Natural killer cell (primary cell): ENCODE measurements at regions not wholly inside any gene's neighbourhood (a gene's known extent, or its start where the extent isn't known, plus 50 kb on each side); places are given as distances from the start of the nearest gene placed in this dataset.

ENCODE experiments used
- ATAC-seq, 3 donors: fragments of 150-1000 bp in 2 of 3; fragments of 200-7000 bp in 1 of 3; cut with Tn5 transposase; 1 replicate in 1 of 3; 2 replicates in 2 of 3; pipeline ENCODE4 v1.10.0; 2021; ENCODE audit warnings: mild to moderate bottlenecking in 2 of 3, moderate library complexity in 2 of 3
- DNase-seq, 2 donors: peaks; one replicate each; pipeline versions ENCODE4 v3.0.0 to v3.0.0-alpha.2; 2013 to 2021; ENCODE audit warnings: mixed read lengths in 1 of 2
- H3K27ac ChIP-seq: one replicate; pipeline ENCODE4 v1.5.1; 2013; ENCODE audit warnings: mild to moderate bottlenecking, low read length
- H3K27me3 ChIP-seq: one replicate; pipeline ENCODE4 v1.6.1; 2013; ENCODE audit warnings: low read length; ENCODE audit not compliant: control insufficient read depth, insufficient read depth
- H3K36me3 ChIP-seq: one replicate; pipeline ENCODE4 v1.6.1; 2013; ENCODE audit warnings: low read length; ENCODE audit not compliant: control insufficient read depth, insufficient read depth
- H3K4me1 ChIP-seq: one replicate; pipeline ENCODE4 v1.6.1; 2013; ENCODE audit warnings: low read length; ENCODE audit not compliant: control insufficient read depth, insufficient read depth
- H3K4me3 ChIP-seq: one replicate; pipeline ENCODE4 v1.5.1; 2013; ENCODE audit warnings: low read length
- H3K9me3 ChIP-seq: one replicate; pipeline ENCODE4 v1.6.1; 2013; ENCODE audit warnings: low read length; ENCODE audit not compliant: control insufficient read depth, insufficient read depth
- H3K27ac Mint-ChIP-seq, 2 donors: one replicate each; pipeline ENCODE4 v1.8.0; 2022; ENCODE audit warnings: mild to moderate bottlenecking in 2 of 2, mixed read lengths in 2 of 2, moderate library complexity in 1 of 2
- H3K27me3 Mint-ChIP-seq, 2 donors: one replicate each; pipeline ENCODE4 v1.8.0; 2022; ENCODE audit warnings: low read depth in 2 of 2, mixed read lengths in 2 of 2
- H3K36me3 Mint-ChIP-seq: one replicate; pipeline ENCODE4 v1.8.0; 2022; ENCODE audit warnings: mixed read lengths
- H3K4me1 Mint-ChIP-seq, 2 donors: one replicate each; pipeline ENCODE4 v1.8.0; 2022; ENCODE audit warnings: mixed read lengths in 2 of 2
- H3K4me3 Mint-ChIP-seq: one replicate; pipeline ENCODE4 v1.8.0; 2022; ENCODE audit warnings: mild to moderate bottlenecking, moderate library complexity, mixed read lengths
- H3K9me3 Mint-ChIP-seq, 2 donors: one replicate each; pipeline ENCODE4 v1.8.0; 2022; ENCODE audit warnings: mixed read lengths in 2 of 2
- CTCF ChIP-seq: fragments of 200-600 bp; IDR thresholded peaks from one replicate; pipeline ENCODE4 v1.8.0; 2022; ENCODE audit warnings: antibody characterized with exemption
- WGBS: methylation state at CpG from one replicate; pipeline ENCODE4 v1.1.7; 2013; ENCODE audit warnings: missing lambda C conversion rate; ENCODE audit not compliant: insufficient coverage; 5-methylcytosine and 5-hydroxymethylcytosine counted together
- intact Hi-C: fragments of 100-400 bp; cut with micrococcal nuclease; formaldehyde crosslinking; loops from one replicate; pipeline ENCODE4 v1.14.2; 2022

GRCh38 chr22:26974034-26974433, 316.6 kb downstream of the MIAT start:
- no peak overlapping the region for H3K27ac ChIP-seq
- no peaks in the 10 kb centered on the region for H3K36me3 ChIP-seq
- no peak overlapping the region for H3K4me3 ChIP-seq
- H3K9me3 ChIP-seq: no peaks in the 10 kb centered on the region
- H3K36me3 Mint-ChIP-seq: no peaks in the 10 kb centered on the region
- ATAC-seq (no peak), DNase-seq (no peak)
- no peaks in the 10 kb centered on the region for H3K4me1 ChIP-seq
- intact Hi-C loops: no loop called here
- no peak overlapping the region for H3K27ac Mint-ChIP-seq
- H3K27me3 ChIP-seq: no peaks in the 10 kb centered on the region
- 79% methylated on average over 3 of the region's 3 CpGs for WGBS
- H3K9me3 Mint-ChIP-seq: no peaks in the 10 kb centered on the region
- H3K4me1 Mint-ChIP-seq: no peaks in the 10 kb centered on the region
- H3K4me3 Mint-ChIP-seq: no peak overlapping the region
- H3K27me3 Mint-ChIP-seq: peaks cover 0 to 3% of the 10 kb centered on the region in 2 donors
- TF ChIP-seq CTCF: no peak

- intact Hi-C loops: no loop called here
- Mint-ChIP-seq H3K36me3 (no peaks in the 10 kb centered on the region), H3K4me1 (no peaks in the 10 kb centered on the region), H3K9me3 (no peaks in the 10 kb centered on the region), H3K27me3 (peaks cover 0 to 4% of the 10 kb centered on the region in 2 donors), H3K4me3 (no peak overlapping the region), H3K27ac (no peak overlapping the region)
- Histone ChIP-seq H3K4me1 (no peaks in the 10 kb centered on the region), H3K27ac (no peak overlapping the region), H3K9me3 (no peaks in the 10 kb centered on the region), H3K36me3 (no peaks in the 10 kb centered on the region), H3K27me3 (no peaks in the 10 kb centered on the region), H3K4me3 (no peak overlapping the region)
- ATAC-seq (no peak), DNase-seq (no peak)
- no peak for TF ChIP-seq CTCF
- 61% methylated on average over 4 of the region's 4 CpGs for WGBS
Measured at GRCh38 chr22:26974914-26975803, 317.8 kb downstream of the MIAT start.

GRCh38 chr22:26975865-26976264, 318.5 kb downstream of the MIAT start:
- peaks cover 0 to 4% of the 10 kb centered on the region in 2 donors for H3K27me3 Mint-ChIP-seq
- H3K9me3 ChIP-seq: no peaks in the 10 kb centered on the region
- no peak overlapping the region for H3K27ac ChIP-seq
- H3K4me1 Mint-ChIP-seq: no peaks in the 10 kb centered on the region
- H3K27me3 ChIP-seq: no peaks in the 10 kb centered on the region
- no peak overlapping the region for H3K4me3 Mint-ChIP-seq
- intact Hi-C loops: no loop called here
- ATAC-seq (no peak), DNase-seq (no peak)
- no peaks in the 10 kb centered on the region for H3K9me3 Mint-ChIP-seq
- TF ChIP-seq CTCF: no peak
- no peak overlapping the region for H3K4me3 ChIP-seq
- no peak overlapping the region for H3K27ac Mint-ChIP-seq
- no peaks in the 10 kb centered on the region for H3K4me1 ChIP-seq
- H3K36me3 Mint-ChIP-seq: no peaks in the 10 kb centered on the region
- 80% methylated on average over 3 of the region's 3 CpGs for WGBS
- H3K36me3 ChIP-seq: no peaks in the 10 kb centered on the region
